GM23338 (cell line): ENCODE measurements at regions not wholly inside any gene's neighbourhood (a gene's known extent, or its start where the extent isn't known, plus 50 kb on each side); places are given as distances from the start of the nearest gene placed in this dataset.

ENCODE experiments used
- ATAC-seq: fragments of 200-7000 bp; cut with Tn5 transposase; 3 replicates; pipeline ENCODE4 v1.9.1; 2020
- DNase-seq: peaks from one replicate; pipeline ENCODE4 v3.0.0-alpha.2; 2015; ENCODE audit warnings: low spot score
- H2AFZ ChIP-seq: fragments of 200-600 bp; sonication (generic); 2 replicates; pipeline ENCODE4 v1.8.0; 2016; ENCODE audit warnings: antibody characterized with exemption, mild to moderate bottlenecking, moderate library complexity
- H3F3A ChIP-seq: fragments of 200-600 bp; sonication (generic); replicated peaks from 2 replicates; pipeline ENCODE4 v1.8.0; 2017; ENCODE audit warnings: antibody characterized with exemption, mixed run types, low read depth
- H3K27ac ChIP-seq: fragments of 200-600 bp; sonication (generic); 2 replicates; pipeline ENCODE4 v1.6.1; 2016; ENCODE audit warnings: low read depth
- H3K27me3 ChIP-seq: fragments of 200-600 bp; sonication (generic); 2 replicates; pipeline ENCODE4 v1.8.0; 2016; ENCODE audit warnings: mild to moderate bottlenecking, mixed run types, moderate library complexity; ENCODE audit not compliant: insufficient read depth
- H3K36me3 ChIP-seq: fragments of 200-600 bp; sonication (generic); 2 replicates; pipeline ENCODE4 v1.8.0; 2016; ENCODE audit warnings: mild to moderate bottlenecking; ENCODE audit not compliant: insufficient read depth
- H3K4me1 ChIP-seq: fragments of 200-600 bp; sonication (generic); 2 replicates; pipeline ENCODE4 v1.8.0; 2016; ENCODE audit warnings: mild to moderate bottlenecking, moderate library complexity; ENCODE audit not compliant: insufficient read depth
- H3K4me2 ChIP-seq: fragments of 200-600 bp; sonication (generic); 2 replicates; pipeline ENCODE4 v1.7.1; 2017; ENCODE audit warnings: mixed run types
- H3K4me3 ChIP-seq: fragments of 200-600 bp; sonication (generic); 2 replicates; pipeline ENCODE4 v1.6.1; 2016; ENCODE audit warnings: mixed run types
- H3K79me2 ChIP-seq: fragments of 200-600 bp; sonication (generic); replicated peaks from 2 replicates; pipeline ENCODE4 v1.8.0; 2017; ENCODE audit warnings: mild to moderate bottlenecking; ENCODE audit not compliant: insufficient read depth
- H3K9me2 ChIP-seq: fragments of 200-600 bp; sonication (generic); 2 replicates; pipeline ENCODE4 v1.8.0; 2017; ENCODE audit not compliant: insufficient read depth
- H4K20me1 ChIP-seq: fragments of 200-600 bp; sonication (generic); replicated peaks from 2 replicates; pipeline ENCODE4 v1.8.0; 2017; ENCODE audit warnings: mild to moderate bottlenecking; ENCODE audit not compliant: insufficient read depth
- H3K27ac Mint-ChIP-seq: 2 replicates; pipeline ENCODE4 v1.8.0; 2020; ENCODE audit warnings: inconsistent platforms, mild to moderate bottlenecking, moderate library complexity, mixed read lengths
- H3K27me3 Mint-ChIP-seq: 3 replicates; pipeline ENCODE4 v1.8.0; 2022; ENCODE audit warnings: low read depth, mild to moderate bottlenecking, moderate library complexity, mixed read lengths, inconsistent platforms; ENCODE audit not compliant: insufficient read depth, poor library complexity
- H3K36me3 Mint-ChIP-seq: 3 replicates; pipeline ENCODE4 v1.8.0; 2021; ENCODE audit warnings: low read depth, mild to moderate bottlenecking, inconsistent platforms, moderate library complexity, mixed read lengths
- H3K4me1 Mint-ChIP-seq: 3 replicates; pipeline ENCODE4 v1.8.0; 2020; ENCODE audit warnings: mild to moderate bottlenecking, inconsistent platforms, mixed read lengths
- H3K4me3 Mint-ChIP-seq: 3 replicates; pipeline ENCODE4 v1.8.0; 2021; ENCODE audit warnings: moderate library complexity, mild to moderate bottlenecking, inconsistent platforms, mixed read lengths
- H3K9me3 Mint-ChIP-seq: 3 replicates; pipeline ENCODE4 v1.8.0; 2020; ENCODE audit warnings: moderate library complexity, mild to moderate bottlenecking, inconsistent platforms, mixed read lengths
- CREB1 ChIP-seq: fragments of 250-450 bp; sonication (Bioruptor Pico); IDR thresholded peaks from 2 replicates; pipeline ENCODE4 v1.5.0; 2020; ENCODE audit warnings: low read depth, mild to moderate bottlenecking, moderate library complexity
- CTCF ChIP-seq, 2 experiments: fragments of 200-600 bp in 1 of 2; sonication (generic) in 1 of 2; conservative IDR thresholded peaks; 2 replicates each; pipeline versions ENCODE4 v1.5.1 to v1.6.1; 2016 to 2017; ENCODE audit warnings: antibody characterized with exemption in 2 of 2, low read depth in 2 of 2, mild to moderate bottlenecking in 2 of 2, moderate library complexity in 1 of 2
- ETS1 ChIP-seq: IDR thresholded peaks from 2 replicates; pipeline ENCODE4 v1.6.1; 2016; ENCODE audit warnings: antibody characterized with exemption
- EZH2 ChIP-seq: fragments of 200-600 bp; sonication (generic); IDR thresholded peaks from one replicate; pipeline ENCODE4 v1.8.0; 2017; ENCODE audit warnings: antibody characterized with exemption, mild to moderate bottlenecking, low read depth; ENCODE audit not compliant: unreplicated experiment
- EZH2phosphoT487 ChIP-seq: fragments of 200-600 bp; sonication (generic); IDR thresholded peaks from one replicate; pipeline ENCODE4 v1.8.1; 2018; ENCODE audit warnings: antibody characterized with exemption; ENCODE audit not compliant: unreplicated experiment
- JUNB ChIP-seq: IDR thresholded peaks from one replicate; pipeline ENCODE4 v1.6.1; 2016; ENCODE audit warnings: antibody characterized with exemption; ENCODE audit not compliant: unreplicated experiment
- NANOG ChIP-seq: IDR thresholded peaks from 2 replicates; pipeline ENCODE4 v1.6.1; 2016; ENCODE audit warnings: antibody characterized with exemption, borderline replicate concordance
- POLR2AphosphoS5 ChIP-seq: IDR thresholded peaks from 2 replicates; pipeline ENCODE4 v1.6.1; 2016; ENCODE audit warnings: antibody characterized with exemption, low read depth
- REST ChIP-seq: IDR thresholded peaks from one replicate; pipeline ENCODE4 v1.6.1; 2018; ENCODE audit warnings: antibody characterized with exemption; ENCODE audit not compliant: unreplicated experiment
- STAT1 ChIP-seq: IDR thresholded peaks from one replicate; pipeline ENCODE4 v1.6.1; 2016; ENCODE audit warnings: antibody characterized with exemption; ENCODE audit not compliant: unreplicated experiment
- ZNF114 ChIP-seq: fragments of 250-450 bp; sonication (Bioruptor Pico); IDR thresholded peaks from 2 replicates; pipeline ENCODE4 v1.5.0; 2020; ENCODE audit warnings: mild to moderate bottlenecking, moderate library complexity
- ZNF331 ChIP-seq: fragments of 250-450 bp; sonication (Bioruptor Pico); IDR thresholded peaks from 2 replicates; pipeline ENCODE4 v1.5.0; 2020; ENCODE audit warnings: low read depth, mild to moderate bottlenecking, moderate library complexity

DNA sequence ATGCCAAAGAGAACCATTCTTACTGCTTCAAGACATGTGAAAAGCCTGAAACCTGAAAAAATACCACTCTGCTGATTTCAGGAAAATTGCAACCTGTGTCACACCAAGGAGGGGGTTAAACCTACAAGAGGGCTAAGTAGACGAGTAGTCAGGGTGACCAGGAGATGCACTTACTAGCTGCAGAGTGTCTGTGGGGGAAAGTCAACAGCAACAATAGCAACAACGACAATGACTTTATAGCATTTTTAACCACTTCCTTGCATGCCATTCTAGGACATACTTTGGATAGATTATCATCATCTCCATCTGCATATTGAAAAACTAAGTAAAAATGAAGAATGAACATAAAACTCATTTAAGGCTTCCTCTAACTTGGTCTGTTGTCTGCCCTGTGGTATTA is 902.7 kb downstream of the BCL11B start:
- H3K27me3 ChIP-seq = no peaks in the 10 kb centered on the region
- Mint-ChIP-seq H3K27ac (no peak overlapping the region), H3K9me3 (peaks cover 32% of the 10 kb centered on the region), H3K4me1 (peaks cover 4% of the 10 kb centered on the region; the same call in 1 of the 3 replicates), H3K27me3 (peaks cover 1% of the 10 kb centered on the region), H3K36me3 (peaks cover 14% of the 10 kb centered on the region; the same call in 2 of the 3 replicates), H3K4me3 (no peak overlapping the region)
- no peaks in the 10 kb centered on the region for H4K20me1 ChIP-seq
- H3K4me3 ChIP-seq = no peak overlapping the region
- no peak for ATAC-seq
- H3K4me2 ChIP-seq = no peak overlapping the region
- no peak overlapping the region for H2AFZ ChIP-seq
- no peak overlapping the region for H3K27ac ChIP-seq
- no peaks in the 10 kb centered on the region for H3K79me2 ChIP-seq
- H3K36me3 ChIP-seq = no peaks in the 10 kb centered on the region
- H3K4me1 ChIP-seq = no peaks in the 10 kb centered on the region
- H3F3A ChIP-seq = no peaks in the 10 kb centered on the region
- H3K9me2 ChIP-seq = peaks cover 4% of the 10 kb centered on the region; the same call in 1 of the 2 replicates
- no peak for DNase-seq
- TF ChIP-seq NANOG = no peak

- Histone ChIP-seq H2AFZ (no peak overlapping the region), H3K4me1 (no peaks in the 10 kb centered on the region), H3K4me2 (no peak overlapping the region), H3K4me3 (no peak overlapping the region), H3K36me3 (no peaks in the 10 kb centered on the region), H3K27me3 (no peaks in the 10 kb centered on the region), H3K9me2 (peaks cover 4% of the 10 kb centered on the region; the same call in 1 of the 2 replicates), H3F3A (no peaks in the 10 kb centered on the region), H3K27ac (no peak overlapping the region), H4K20me1 (no peaks in the 10 kb centered on the region), H3K79me2 (no peaks in the 10 kb centered on the region)
- H3K27me3 Mint-ChIP-seq = peaks cover 1% of the 10 kb centered on the region
- H3K9me3 Mint-ChIP-seq = peaks cover 32% of the 10 kb centered on the region
- peaks cover 14% of the 10 kb centered on the region; the same call in 2 of the 3 replicates for H3K36me3 Mint-ChIP-seq
- DNase-seq (no peak), ATAC-seq (no peak)
- no peak overlapping the region for H3K27ac Mint-ChIP-seq
- H3K4me3 Mint-ChIP-seq = no peak overlapping the region
- peaks cover 4% of the 10 kb centered on the region; the same call in 1 of the 3 replicates for H3K4me1 Mint-ChIP-seq
- TF ChIP-seq ETS1 (no peak), CTCF (conservative IDR thresholded peaks at IDR 0.05; ENCODE audit: low read depth in 2 of 2) (no peak), EZH2 (no peak), CREB1 (CRISPR knock-in tag) (no peak), ZNF114 (CRISPR knock-in tag) (no peak), EZH2phosphoT487 (no peak), ZNF331 (CRISPR knock-in tag) (no peak), POLR2AphosphoS5 (no peak), STAT1 (no peak), JUNB (no peak), REST (no peak)
Observed at GRCh38 chr14:98370352-98370751, 901.6 kb downstream of the BCL11B start.
